Ovary (tissue), 7 donors: ENCODE measurements at regions not wholly inside any gene's neighbourhood (a gene's known extent, or its start where the extent isn't known, plus 50 kb on each side); places are given as distances from the start of the nearest gene placed in this dataset.

Experiments
- DNase-seq, 5 donors: peaks; one replicate each; pipeline ENCODE4 v3.0.0-alpha.2; 2019 to 2020
- H3K27ac ChIP-seq, 2 donors: fragments of 200-600 bp; one replicate each; pipeline versions ENCODE4 v1.5.1 to v1.8.0; 2019 to 2022
- H3K27me3 ChIP-seq: fragments of 200-600 bp; one replicate; pipeline ENCODE4 v1.8.0; 2022
- H3K36me3 ChIP-seq: fragments of 200-600 bp; sonication (generic); one replicate; pipeline ENCODE4 v1.5.1; 2019
- H3K4me1 ChIP-seq: one replicate; pipeline ENCODE4 v1.8.1; 2013; ENCODE audit warnings: mild to moderate bottlenecking, moderate library complexity; ENCODE audit not compliant: insufficient read depth
- H3K4me3 ChIP-seq: fragments of 200-600 bp; sonication (generic); one replicate; pipeline ENCODE4 v1.5.1; 2017
- H3K9me3 ChIP-seq, 2 donors: fragments of 200-600 bp in 1 of 2; sonication (generic) in 1 of 2; one replicate each; pipeline versions ENCODE4 v1.5.1 to v1.8.1; 2013 to 2019; ENCODE audit warnings: mild to moderate bottlenecking in 1 of 2, moderate library complexity in 1 of 2
- EP300 ChIP-seq: sonication (generic); formaldehyde crosslinking; IDR thresholded peaks from one replicate; pipeline ENCODE4 v1.6.1; 2017; ENCODE audit warnings: antibody characterized with exemption
- POLR2A ChIP-seq: fragments of 450-650 bp; IDR thresholded peaks from one replicate; pipeline ENCODE4 v1.6.1; 2017; ENCODE audit warnings: antibody characterized with exemption, mild to moderate bottlenecking, moderate library complexity
- WGBS, 3 donors: extraction: QIAGEN DNeasy Blood & Tissue Kit in 1 of 3; methylation state at CpG; one replicate each; pipeline versions ENCODE4 v1.1.5 to v1.1.7; 2013 to 2017; 5-methylcytosine and 5-hydroxymethylcytosine counted together
- intact Hi-C, 4 donors: fragments of 100-400 bp; cut with DNase I; formaldehyde crosslinking; loops; one replicate each; pipeline versions ENCODE4 v1.11.0 to v1.15.1; 2022 to 2023
- TF ChIP-seq, protein P1 (sequence below), 3 donors: fragments of 450-650 bp in 2 of 3; fragments of 200-600 bp in 1 of 3; IDR thresholded peaks; one replicate each; pipeline versions ENCODE4 v1.5.1 to v1.8.0; 2016 to 2022; ENCODE audit warnings: antibody characterized with exemption in 3 of 3, mild to moderate bottlenecking in 1 of 3
- donor health status: DM: no; HTN: no; CAD: no; lungs with moderate emphysema.
- donor health status: DM: no; HTN: no; CAD: no.
- donor health status: Bipolar disorder and iron deficiency.
- donor health status: DM: no; HTN: no; CAD: no.
- donor health status: DM: yes; HTN: yes; CAD: no.

DNA sequence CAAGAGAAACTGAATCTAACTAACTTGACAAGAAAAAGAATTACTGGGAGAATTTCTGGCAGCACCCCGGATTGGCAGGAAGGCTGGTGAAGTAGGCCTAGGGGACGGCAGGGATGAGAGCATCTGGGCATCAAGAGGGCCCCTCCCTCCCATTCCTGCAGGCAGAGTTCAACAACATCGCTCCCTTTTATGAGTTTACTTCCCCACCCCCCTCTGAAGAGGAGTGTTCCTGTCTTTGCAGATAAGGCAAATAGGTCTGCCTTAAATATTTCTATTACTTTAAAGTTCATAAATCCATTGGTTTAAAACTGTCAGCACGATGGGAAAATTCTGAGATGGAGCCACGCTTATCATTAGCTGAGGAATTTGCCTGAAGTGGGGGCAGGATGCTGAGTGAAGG, 168.7 kb downstream of the TBX5 start:
- TF ChIP-seq, protein P1, sequence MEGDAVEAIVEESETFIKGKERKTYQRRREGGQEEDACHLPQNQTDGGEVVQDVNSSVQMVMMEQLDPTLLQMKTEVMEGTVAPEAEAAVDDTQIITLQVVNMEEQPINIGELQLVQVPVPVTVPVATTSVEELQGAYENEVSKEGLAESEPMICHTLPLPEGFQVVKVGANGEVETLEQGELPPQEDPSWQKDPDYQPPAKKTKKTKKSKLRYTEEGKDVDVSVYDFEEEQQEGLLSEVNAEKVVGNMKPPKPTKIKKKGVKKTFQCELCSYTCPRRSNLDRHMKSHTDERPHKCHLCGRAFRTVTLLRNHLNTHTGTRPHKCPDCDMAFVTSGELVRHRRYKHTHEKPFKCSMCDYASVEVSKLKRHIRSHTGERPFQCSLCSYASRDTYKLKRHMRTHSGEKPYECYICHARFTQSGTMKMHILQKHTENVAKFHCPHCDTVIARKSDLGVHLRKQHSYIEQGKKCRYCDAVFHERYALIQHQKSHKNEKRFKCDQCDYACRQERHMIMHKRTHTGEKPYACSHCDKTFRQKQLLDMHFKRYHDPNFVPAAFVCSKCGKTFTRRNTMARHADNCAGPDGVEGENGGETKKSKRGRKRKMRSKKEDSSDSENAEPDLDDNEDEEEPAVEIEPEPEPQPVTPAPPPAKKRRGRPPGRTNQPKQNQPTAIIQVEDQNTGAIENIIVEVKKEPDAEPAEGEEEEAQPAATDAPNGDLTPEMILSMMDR (IDR thresholded peaks at IDR 0.05), result no peak
- TF ChIP-seq EP300, result no peak
- Histone ChIP-seq H3K4me3 (no peak overlapping the region), H3K27me3 (no peaks in the 10 kb centered on the region), H3K4me1 (no peaks in the 10 kb centered on the region), H3K9me3 (no peaks in the 10 kb centered on the region), H3K27ac (no peak overlapping the region), H3K36me3 (no peaks in the 10 kb centered on the region)
- no peak for DNase-seq
- WGBS, 3 donors, result 8 to 17% (median 10%) methylated on average over 5 of the region's 5 CpGs
- intact Hi-C loops, result no loop called here

DNA sequence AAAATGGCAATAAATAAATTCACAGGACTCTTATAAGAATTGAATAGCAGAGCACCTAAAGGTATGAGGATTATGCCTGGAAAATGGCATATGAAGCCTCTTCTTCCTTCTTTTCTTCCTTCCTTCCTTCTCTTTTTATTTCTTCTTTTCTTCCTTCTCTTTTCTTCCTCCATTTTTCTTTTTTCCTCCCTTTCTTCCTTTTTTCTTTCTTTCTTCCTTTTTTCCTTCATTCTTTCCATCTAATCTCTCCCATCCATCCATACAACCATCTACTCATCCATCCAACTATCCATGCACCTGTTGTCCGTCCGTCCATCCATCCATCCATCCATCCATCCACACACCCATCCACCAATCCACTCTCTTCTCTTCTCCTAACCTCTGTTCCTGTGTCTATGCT, 173.8 kb downstream of the TBX5 start:
- Histone ChIP-seq H3K4me1 (no peaks in the 10 kb centered on the region), H3K27me3 (no peaks in the 10 kb centered on the region), H3K36me3 (no peaks in the 10 kb centered on the region), H3K4me3 (no peak overlapping the region), H3K27ac (no peak overlapping the region), H3K9me3 (no peaks in the 10 kb centered on the region)
- intact Hi-C loops, result no loop called here
- no peak for DNase-seq
- 88 to 98% (median 89%) methylated on average over 2 of the region's 2 CpGs for WGBS, 3 donors
- TF ChIP-seq, protein P1 (IDR thresholded peaks at IDR 0.05), result no peak
- no peak for TF ChIP-seq EP300
- TF ChIP-seq POLR2A, result no peak

DNA sequence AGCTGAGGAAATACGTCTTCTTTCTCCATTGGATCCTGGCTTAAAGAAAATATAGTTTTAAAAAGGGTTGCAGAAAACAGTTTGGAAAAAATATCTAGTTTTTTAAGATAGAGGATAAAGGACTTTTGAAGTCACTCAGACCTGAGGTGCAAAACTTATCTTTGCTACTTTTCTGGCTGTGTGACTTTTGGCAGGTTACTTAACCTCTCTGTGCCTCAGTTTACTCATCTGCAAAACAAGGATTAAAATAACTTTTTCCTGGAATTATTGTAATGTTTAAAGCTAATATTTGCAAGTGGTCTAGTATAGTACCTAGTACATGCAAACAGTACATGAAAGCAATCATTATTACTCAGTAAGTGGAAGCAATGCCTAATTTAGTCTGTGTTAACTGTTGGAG, 176.8 kb downstream of the TBX5 start:
- no peaks in the 10 kb centered on the region for H3K27me3 ChIP-seq
- intact Hi-C loops, result no loop called here
- H3K4me1 ChIP-seq, result no peaks in the 10 kb centered on the region
- no peak overlapping the region for H3K4me3 ChIP-seq
- no peak for DNase-seq
- WGBS, 3 donors, result 38 to 71% (median 61%) methylated on average over 1 of the region's 1 CpG
- no peaks in the 10 kb centered on the region for H3K36me3 ChIP-seq
- no peak overlapping the region for H3K27ac ChIP-seq
- TF ChIP-seq, protein P1 (IDR thresholded peaks at IDR 0.05), result no peak
- TF ChIP-seq POLR2A (no peak), EP300 (no peak)
- no peaks in the 10 kb centered on the region for H3K9me3 ChIP-seq

DNA sequence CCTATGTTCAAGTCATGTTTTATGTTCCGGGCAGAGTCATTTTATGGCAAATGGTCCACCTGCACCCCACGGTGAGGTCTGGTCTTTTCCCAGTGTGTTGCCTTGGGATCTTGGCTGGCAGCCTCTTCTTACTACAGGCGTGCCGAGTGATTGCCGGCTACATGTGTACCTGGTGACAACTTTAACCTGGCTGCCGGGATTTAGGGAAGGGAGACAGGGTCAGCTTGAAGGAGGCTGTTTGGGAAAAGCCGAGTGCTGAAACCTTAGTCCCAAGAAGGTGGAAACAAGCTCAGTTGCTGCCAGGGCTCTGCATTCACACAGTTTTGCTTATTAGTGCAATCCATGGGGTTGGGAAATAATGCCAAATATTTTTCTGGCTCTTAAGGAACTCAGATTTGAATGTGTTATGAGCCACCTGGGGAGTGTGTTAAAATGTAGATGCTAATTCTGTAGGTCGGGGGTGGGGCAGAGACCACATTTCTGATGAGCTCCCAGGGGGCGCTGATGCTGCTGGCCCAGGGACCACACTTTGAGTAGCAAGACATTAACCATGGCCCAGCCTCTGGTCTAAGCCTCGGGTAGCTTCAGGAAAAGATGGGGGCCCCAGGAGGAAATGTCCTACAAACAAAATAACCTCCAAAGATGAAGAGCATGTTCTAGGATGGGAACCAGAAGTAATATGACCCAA, 179.6 kb downstream of the TBX5 start:
- Histone ChIP-seq H3K4me3 (no peak overlapping the region), H3K27ac (no peak overlapping the region), H3K4me1 (no peaks in the 10 kb centered on the region), H3K9me3 (no peaks in the 10 kb centered on the region), H3K27me3 (no peaks in the 10 kb centered on the region), H3K36me3 (no peaks in the 10 kb centered on the region)
- WGBS, 3 donors, result 53 to 59% (median 56%) methylated on average over 10 of the region's 10 CpGs
- DNase-seq, result no peak
- TF ChIP-seq POLR2A (no peak), EP300 (no peak)
- TF ChIP-seq, protein P1 (IDR thresholded peaks at IDR 0.05), result no peak
- intact Hi-C loops, result no loop called here
